GM12892 (cell line): ENCODE measurements at regions not wholly inside any gene's neighbourhood (a gene's known extent, or its start where the extent isn't known, plus 50 kb on each side); places are given as distances from the start of the nearest gene placed in this dataset.

Source experiments
- DNase-seq: peaks from one replicate; pipeline ENCODE4 v3.0.0; 2011; ENCODE audit not compliant: insufficient read length
- FAIRE-seq: peaks from 2 replicates; lab custom pipeline; 2011; peaks lifted over from hg19 to GRCh38; lab: Jason Lieb, UNC
- POLR2A ChIP-seq: IDR thresholded peaks from 2 replicates; pipeline ENCODE4 v1.6.1; 2011; ENCODE audit warnings: low read depth, low read length, control low read depth
- POLR2AphosphoS5 ChIP-seq: IDR thresholded peaks from 2 replicates; pipeline ENCODE4 v1.6.1; 2011; ENCODE audit warnings: low read depth, low read length, control low read depth
- TAF1 ChIP-seq: IDR thresholded peaks from 2 replicates; pipeline ENCODE4 v1.6.1; 2011; ENCODE audit warnings: low read depth, mild to moderate bottlenecking, control low read depth, low read length, borderline replicate concordance

DNA sequence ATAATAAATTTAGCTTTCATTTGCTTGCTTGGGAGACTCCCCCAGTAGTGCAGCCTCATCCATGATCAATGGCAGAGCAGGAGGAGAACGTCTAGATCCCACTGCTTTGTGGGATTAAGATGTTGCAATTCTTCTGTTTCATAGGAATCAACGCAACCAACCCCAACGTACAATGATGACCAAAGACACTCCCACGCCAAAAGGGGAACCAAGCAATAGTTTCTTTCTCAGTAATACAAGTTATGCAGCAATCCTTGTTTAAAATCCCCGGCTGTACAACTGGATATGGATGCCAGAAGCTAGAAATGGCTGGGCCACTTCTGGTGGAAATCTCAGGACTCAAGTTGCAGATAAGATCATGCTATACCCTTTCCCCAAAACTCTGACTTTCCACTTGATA lies 411.2 kb downstream of the VPS13C start:
- DNase-seq (no peak), FAIRE-seq (no peak)
- no peak for TF ChIP-seq POLR2A
- no peak for TF ChIP-seq TAF1
- TF ChIP-seq POLR2AphosphoS5, result no peak

DNA sequence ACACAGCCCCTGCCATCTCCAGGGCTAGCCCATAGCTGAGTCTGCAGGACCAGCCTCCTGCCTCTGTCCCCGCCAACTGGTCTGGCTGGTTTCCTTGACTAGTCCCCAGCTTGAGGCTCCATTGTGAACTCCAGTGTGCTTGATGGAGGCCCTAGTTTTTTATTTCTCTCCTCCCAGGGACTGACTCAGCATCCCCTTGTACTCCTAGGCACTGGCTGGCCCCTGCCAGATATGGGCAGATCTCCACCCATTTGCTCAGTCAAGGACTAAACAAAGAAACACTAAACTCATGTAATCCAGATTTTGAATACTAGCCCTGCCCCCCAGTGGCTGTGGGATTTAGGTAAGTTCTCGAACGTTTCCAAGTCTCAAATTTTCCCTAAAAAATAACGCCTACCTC lies 415.4 kb upstream of the RORA start:
- TF ChIP-seq POLR2AphosphoS5, result no peak
- TF ChIP-seq TAF1, result no peak
- no peak for TF ChIP-seq POLR2A
- DNase-seq, result no peak
- FAIRE-seq, result no peak

DNA sequence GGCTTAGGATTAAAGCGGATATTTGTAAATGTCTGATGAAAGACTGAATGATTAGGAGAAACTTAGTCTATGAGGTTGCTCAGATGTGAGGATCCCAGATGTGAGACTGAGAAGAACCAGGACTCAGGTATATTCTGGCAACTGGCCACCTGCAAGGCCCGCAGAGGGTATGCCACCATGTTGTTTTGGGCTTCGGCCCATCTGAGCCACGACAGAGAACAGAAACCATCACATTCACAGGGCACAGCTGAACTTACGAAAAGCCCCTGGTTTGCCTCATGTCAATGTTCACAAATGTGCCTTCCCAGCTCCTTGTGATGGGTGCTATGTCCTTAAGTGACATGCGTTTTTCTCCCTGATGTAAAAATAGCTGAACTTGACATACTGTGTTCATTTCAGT lies 412.5 kb upstream of the RORA start:
- no peak for TF ChIP-seq POLR2A
- TF ChIP-seq POLR2AphosphoS5, result no peak
- no peak for TF ChIP-seq TAF1
- DNase-seq (no peak), FAIRE-seq (no peak)

DNA sequence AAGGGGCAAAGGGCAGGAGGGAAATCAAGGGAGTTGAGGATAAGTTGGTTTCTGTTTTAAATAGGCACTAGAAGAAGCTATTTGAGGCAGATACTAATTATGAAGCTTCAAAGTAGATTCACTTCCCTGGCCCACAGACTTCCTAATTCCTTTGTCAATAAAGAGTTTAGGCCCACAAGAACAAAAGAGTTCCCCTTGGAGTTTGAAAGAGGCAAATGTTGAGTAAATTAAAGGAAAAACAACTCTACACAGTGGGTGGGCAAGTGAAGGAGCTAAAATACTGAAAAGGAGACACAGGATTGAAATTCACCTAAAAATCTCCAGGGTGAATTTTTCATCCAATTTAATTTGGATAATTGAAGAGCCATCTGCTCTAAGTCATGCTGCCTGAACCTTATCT lies 411.7 kb upstream of the RORA start:
- DNase-seq (no peak), FAIRE-seq (no peak)
- TF ChIP-seq TAF1, result no peak

DNA sequence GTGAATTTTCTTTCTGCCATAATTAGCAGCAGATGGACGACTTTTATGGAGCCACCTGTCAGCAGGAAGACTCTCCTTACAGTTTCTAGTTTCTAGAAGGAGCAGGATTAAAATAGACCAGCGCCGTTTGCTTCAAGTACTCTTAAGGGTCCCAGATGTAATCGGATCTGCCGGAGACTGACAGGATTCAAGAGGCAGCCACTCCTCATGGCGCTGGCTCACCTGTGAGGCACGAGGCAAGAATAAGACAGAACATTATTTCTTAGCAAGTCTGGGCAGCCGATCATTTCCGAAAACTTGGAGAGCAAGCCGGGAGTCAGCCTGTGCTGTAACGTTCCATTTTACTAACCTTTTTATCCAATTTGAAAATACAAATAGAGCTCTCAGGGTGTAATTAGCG lies 410.4 kb upstream of the RORA start:
- TF ChIP-seq POLR2AphosphoS5, result no peak
- no peak for TF ChIP-seq TAF1
- no peak for TF ChIP-seq POLR2A
- FAIRE-seq, result no peak
- no peak for DNase-seq

DNA sequence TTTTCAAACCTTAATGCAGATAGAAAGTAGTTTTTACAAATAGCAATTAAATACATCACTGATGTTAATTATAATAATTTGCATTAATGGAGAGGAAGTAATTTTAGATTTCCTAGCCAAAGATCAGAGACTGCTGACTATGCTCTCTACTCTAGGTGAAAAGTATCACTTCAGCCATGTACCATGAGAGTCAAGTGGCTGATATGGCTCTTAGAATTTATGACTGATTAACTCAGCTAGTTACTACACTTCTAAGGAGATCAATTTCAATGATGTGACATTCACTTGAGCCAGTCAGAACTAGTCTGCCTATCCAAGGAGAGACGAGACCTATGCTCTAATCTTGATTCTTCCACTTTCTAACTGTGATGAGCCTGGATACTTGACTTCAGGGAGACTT lies 405.7 kb upstream of the RORA start:
- no peak for FAIRE-seq

DNA sequence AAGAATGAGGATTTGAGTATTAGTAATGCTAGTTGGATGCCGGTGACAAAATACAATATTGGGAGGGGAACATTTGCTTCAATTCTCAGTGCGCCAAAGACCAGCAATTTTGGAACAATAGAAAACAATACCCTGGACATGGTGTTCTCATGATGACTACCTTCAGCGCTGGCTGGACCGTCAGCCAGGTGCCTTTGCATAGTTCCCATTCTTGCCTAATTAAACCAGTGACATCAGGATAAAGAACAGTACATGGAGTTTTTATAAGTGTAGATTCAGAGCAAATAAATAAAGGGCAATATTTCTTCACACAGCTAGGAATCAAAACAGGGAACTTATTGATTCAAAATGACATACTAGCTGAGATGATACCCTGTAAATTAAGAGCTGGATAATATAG lies 404.8 kb upstream of the RORA start:
- FAIRE-seq (no peak), DNase-seq (no peak)
- TF ChIP-seq POLR2AphosphoS5 (no peak), POLR2A (no peak), TAF1 (no peak)

More for the DNA sequence above, 405.7 kb upstream of the RORA start:
- TF ChIP-seq POLR2AphosphoS5 (no peak), TAF1 (no peak), POLR2A (no peak)
- no peak for DNase-seq

DNA sequence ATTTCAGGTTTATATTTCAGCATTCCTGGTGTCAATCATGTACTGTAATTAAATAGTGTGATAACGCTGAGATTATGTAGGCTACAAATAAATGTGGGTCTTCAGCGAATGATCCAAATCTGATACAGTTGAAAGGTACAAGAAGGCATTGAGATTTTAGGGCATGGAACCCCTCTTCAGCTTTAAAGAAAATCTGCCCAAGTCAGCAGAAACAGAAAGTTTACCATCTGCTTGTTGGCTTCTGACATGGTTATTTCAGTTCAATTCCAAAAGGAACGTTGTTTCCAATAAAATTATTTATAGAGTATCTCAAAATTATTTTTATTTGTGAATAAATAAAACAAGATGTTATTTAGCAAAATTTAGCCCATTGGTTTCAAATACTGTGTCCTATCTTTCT lies 400.2 kb upstream of the RORA start:
- FAIRE-seq (no peak), DNase-seq (no peak)
- TF ChIP-seq POLR2AphosphoS5, result no peak
- TF ChIP-seq TAF1, result no peak
- TF ChIP-seq POLR2A, result no peak

DNA sequence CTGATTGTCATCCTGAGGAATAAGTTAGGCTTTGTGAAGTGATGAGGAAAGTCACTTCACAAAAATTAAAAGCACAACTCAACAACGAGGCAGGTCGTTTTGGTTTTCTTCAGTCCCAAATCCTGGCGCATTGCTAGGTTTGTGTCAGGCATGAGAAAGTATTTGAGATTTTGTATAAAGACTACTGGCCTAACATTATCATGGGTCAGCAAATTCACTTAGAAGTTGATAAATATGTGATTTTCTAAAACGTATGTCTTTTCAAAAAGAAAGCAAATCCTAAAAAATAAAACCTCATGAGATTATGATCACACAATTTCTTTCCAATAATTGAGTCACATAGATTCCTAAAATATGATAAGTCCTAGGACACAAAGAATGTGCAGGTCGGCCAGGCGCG lies 395.8 kb upstream of the RORA start:
- no peak for DNase-seq

DNA sequence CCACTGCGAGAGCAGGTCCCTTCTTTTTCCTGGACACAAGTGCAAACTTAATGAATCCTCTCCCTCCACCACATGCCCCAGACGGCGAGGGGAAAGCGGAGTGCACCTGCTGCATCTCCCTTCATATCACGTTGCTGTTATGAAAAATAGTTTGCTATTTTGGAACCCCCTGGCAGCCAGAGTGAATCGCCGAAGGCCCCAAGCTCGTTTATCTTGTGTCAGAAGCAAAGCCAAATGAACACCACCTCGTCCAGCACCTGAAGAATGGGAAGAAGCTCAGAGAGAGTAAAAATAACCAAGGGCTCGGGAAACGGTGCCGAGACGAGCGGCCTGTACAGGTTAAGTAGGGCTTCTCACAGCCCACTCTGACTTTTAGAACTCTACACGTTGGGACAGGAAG lies 394.6 kb upstream of the RORA start:
- FAIRE-seq (no peak), DNase-seq (no peak)
- TF ChIP-seq POLR2AphosphoS5 (no peak), POLR2A (no peak), TAF1 (no peak)

More for the DNA sequence above, 395.8 kb upstream of the RORA start:
- TF ChIP-seq TAF1 (no peak), POLR2AphosphoS5 (no peak), POLR2A (no peak)
- no peak for FAIRE-seq

DNA sequence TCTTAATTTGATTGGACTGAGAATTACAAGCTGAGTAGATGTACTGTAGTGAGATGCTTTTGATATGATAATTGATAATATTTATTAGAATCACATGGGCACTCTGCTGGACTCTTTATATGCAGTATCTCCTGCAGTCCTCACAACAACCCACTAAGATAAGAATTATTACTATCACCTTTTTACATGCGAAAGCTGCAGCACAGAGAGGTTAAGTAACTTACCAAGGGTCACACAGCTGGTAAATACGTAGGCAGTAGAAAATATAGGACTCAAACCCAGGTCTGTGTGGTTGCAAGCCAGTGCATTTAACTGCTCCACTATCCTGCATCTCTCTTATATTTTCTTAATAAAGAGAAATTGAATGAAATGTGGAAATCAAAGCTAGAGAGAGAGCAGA lies 392.8 kb upstream of the RORA start:
- TF ChIP-seq POLR2A (no peak), POLR2AphosphoS5 (no peak), TAF1 (no peak)
- no peak for FAIRE-seq
- DNase-seq, result no peak

DNA sequence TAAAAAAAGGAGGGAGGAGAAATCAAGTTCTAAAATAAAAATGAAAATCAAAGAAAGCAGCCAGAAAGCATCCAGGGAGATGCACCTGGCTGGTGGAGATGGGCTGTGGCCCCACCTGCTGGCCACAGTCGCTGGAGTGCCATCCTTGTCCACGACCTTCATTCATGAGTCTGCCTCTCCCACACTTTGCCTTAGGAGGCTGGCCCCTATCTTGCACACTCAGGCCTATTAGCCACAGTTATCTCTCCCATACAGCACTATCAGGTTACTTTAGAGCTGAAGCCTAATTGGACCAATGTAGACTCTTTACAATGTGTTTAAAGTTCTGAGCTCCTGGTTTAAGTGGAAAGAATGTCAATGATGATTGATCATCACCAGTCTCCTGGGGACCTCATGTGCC lies 392.0 kb upstream of the RORA start:
- DNase-seq, result no peak
- TF ChIP-seq POLR2A (no peak), POLR2AphosphoS5 (no peak), TAF1 (no peak)
- FAIRE-seq, result no peak

DNA sequence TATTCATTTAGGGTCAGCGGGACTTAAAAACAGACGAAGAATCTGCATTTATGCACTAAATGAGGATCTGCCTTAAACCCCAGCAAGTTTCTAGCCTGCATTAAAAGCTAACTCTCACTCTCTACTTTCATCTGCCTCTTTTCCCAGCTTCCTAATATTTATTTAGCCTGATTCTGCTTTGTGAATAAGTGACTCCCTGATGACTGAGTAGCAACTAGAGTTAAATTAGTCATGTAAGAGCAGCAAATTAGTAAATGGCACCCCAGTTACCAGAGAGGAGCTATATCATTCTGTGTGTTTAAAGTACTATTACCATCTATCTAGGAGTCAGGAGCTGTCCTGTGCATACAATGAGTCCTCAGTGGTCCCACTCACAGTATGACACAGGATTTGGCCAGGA lies 391.0 kb upstream of the RORA start:
- DNase-seq (no peak), FAIRE-seq (no peak)
- no peak for TF ChIP-seq POLR2AphosphoS5
- TF ChIP-seq TAF1, result no peak
- no peak for TF ChIP-seq POLR2A
